Neural cell (in vitro differentiated cells): ENCODE measurements at regions not wholly inside any gene's neighbourhood (a gene's known extent, or its start where the extent isn't known, plus 50 kb on each side); places are given as distances from the start of the nearest gene placed in this dataset.

ENCODE experiments used
- CTCF ChIP-seq: fragments of 450-650 bp; IDR thresholded peaks from 2 replicates; pipeline ENCODE4 v1.5.1; 2014; ENCODE audit warnings: antibody characterized with exemption, mild to moderate bottlenecking, moderate library complexity; ENCODE audit not compliant: poor library complexity, severe bottlenecking
- EP300 ChIP-seq: fragments of 450-650 bp; conservative IDR thresholded peaks from 2 replicates; pipeline ENCODE4 v1.6.1; 2014; ENCODE audit warnings: antibody characterized with exemption, mild to moderate bottlenecking, moderate library complexity; ENCODE audit not compliant: poor library complexity, severe bottlenecking
- EZH2 ChIP-seq: fragments of 200-600, 300-800 bp; shearing (Covaris generic), sonication (generic); IDR thresholded peaks from 2 replicates; pipeline ENCODE4 v1.6.1; 2014; ENCODE audit warnings: antibody characterized with exemption, low read length, borderline replicate concordance, mild to moderate bottlenecking; ENCODE audit not compliant: insufficient read depth, poor library complexity, severe bottlenecking
- RAD21 ChIP-seq: fragments of 450-650 bp; conservative IDR thresholded peaks from 2 replicates; pipeline ENCODE4 v1.6.1; 2014; ENCODE audit warnings: antibody characterized with exemption, mild to moderate bottlenecking, moderate library complexity
- TAF1 ChIP-seq: IDR thresholded peaks from 2 replicates; pipeline ENCODE4 v1.6.1; 2012; ENCODE audit warnings: low read depth
- TF ChIP-seq, protein P1 (sequence below): IDR thresholded peaks from 2 replicates; pipeline ENCODE4 v1.6.1; 2012; ENCODE audit warnings: borderline replicate concordance

GRCh38 chrX:117458243-117458968 is 658.2 kb downstream of the KLHL13 start:
- no peak for TF ChIP-seq CTCF
- TF ChIP-seq EP300: no peak
- no peak for TF ChIP-seq EZH2
- TF ChIP-seq RAD21: no peak
- no peak for TF ChIP-seq TAF1
- TF ChIP-seq, protein P1, sequence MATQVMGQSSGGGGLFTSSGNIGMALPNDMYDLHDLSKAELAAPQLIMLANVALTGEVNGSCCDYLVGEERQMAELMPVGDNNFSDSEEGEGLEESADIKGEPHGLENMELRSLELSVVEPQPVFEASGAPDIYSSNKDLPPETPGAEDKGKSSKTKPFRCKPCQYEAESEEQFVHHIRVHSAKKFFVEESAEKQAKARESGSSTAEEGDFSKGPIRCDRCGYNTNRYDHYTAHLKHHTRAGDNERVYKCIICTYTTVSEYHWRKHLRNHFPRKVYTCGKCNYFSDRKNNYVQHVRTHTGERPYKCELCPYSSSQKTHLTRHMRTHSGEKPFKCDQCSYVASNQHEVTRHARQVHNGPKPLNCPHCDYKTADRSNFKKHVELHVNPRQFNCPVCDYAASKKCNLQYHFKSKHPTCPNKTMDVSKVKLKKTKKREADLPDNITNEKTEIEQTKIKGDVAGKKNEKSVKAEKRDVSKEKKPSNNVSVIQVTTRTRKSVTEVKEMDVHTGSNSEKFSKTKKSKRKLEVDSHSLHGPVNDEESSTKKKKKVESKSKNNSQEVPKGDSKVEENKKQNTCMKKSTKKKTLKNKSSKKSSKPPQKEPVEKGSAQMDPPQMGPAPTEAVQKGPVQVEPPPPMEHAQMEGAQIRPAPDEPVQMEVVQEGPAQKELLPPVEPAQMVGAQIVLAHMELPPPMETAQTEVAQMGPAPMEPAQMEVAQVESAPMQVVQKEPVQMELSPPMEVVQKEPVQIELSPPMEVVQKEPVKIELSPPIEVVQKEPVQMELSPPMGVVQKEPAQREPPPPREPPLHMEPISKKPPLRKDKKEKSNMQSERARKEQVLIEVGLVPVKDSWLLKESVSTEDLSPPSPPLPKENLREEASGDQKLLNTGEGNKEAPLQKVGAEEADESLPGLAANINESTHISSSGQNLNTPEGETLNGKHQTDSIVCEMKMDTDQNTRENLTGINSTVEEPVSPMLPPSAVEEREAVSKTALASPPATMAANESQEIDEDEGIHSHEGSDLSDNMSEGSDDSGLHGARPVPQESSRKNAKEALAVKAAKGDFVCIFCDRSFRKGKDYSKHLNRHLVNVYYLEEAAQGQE: no peak
